ENCODE measurements at regions not wholly inside any gene's neighbourhood (a gene's known extent, or its start where the extent isn't known, plus 50 kb on each side); places are given as distances from the start of the nearest gene placed in this dataset.

- H3K9ac ChIP-seq (ENCODE audit: low read depth, low read length): no peak overlapping the region
- H3K4me1 ChIP-seq (ENCODE audit: control insufficient read depth, insufficient read depth, low read length): no peaks in the 10 kb centered on the region
- H3K27me3 ChIP-seq (ENCODE audit: control insufficient read depth, insufficient read depth, low read length): peaks cover 4% of the 10 kb centered on the region
- H3K36me3 ChIP-seq (ENCODE audit: insufficient read depth, low read length): no peaks in the 10 kb centered on the region
- no peak overlapping the region for H3K4me3 ChIP-seq (ENCODE audit: low read length)
- H3K4me2 ChIP-seq (ENCODE audit: low read length): no peak overlapping the region
- no peaks in the 10 kb centered on the region for H3K9me3 ChIP-seq (replicated peaks; ENCODE audit: low read length)
Observed at GRCh38 chr15:61621146-61621545, 392.0 kb upstream of the RORA start.

- no peak overlapping the region for H3K4me2 ChIP-seq (ENCODE audit: low read length)
- no peaks in the 10 kb centered on the region for H3K4me1 ChIP-seq (ENCODE audit: control insufficient read depth, insufficient read depth, low read length)
- H3K9ac ChIP-seq (ENCODE audit: low read depth, low read length): no peak overlapping the region
- no peaks in the 10 kb centered on the region for H3K36me3 ChIP-seq (ENCODE audit: insufficient read depth, low read length)
- no peaks in the 10 kb centered on the region for H3K9me3 ChIP-seq (replicated peaks; ENCODE audit: low read length)
- H3K27me3 ChIP-seq (ENCODE audit: control insufficient read depth, insufficient read depth, low read length): peaks cover 4% of the 10 kb centered on the region
- no peak overlapping the region for H3K4me3 ChIP-seq (ENCODE audit: low read length)
Observed at GRCh38 chr15:61620151-61620550, 391.0 kb upstream of the RORA start.

GRCh38 chr15:61613729-61614128, 384.6 kb upstream of the RORA start:
- no peaks in the 10 kb centered on the region for H3K9me3 ChIP-seq (replicated peaks; ENCODE audit: low read length)
- no peaks in the 10 kb centered on the region for H3K4me1 ChIP-seq (ENCODE audit: control insufficient read depth, insufficient read depth, low read length)
- H3K4me2 ChIP-seq (ENCODE audit: low read length): no peak overlapping the region
- H3K36me3 ChIP-seq (ENCODE audit: insufficient read depth, low read length): no peaks in the 10 kb centered on the region
- H3K9ac ChIP-seq (ENCODE audit: low read depth, low read length): no peak overlapping the region
- no peaks in the 10 kb centered on the region for H3K27me3 ChIP-seq (ENCODE audit: control insufficient read depth, insufficient read depth, low read length)
- no peak overlapping the region for H3K4me3 ChIP-seq (ENCODE audit: low read length)

- Histone ChIP-seq H3K4me1 (ENCODE audit: control insufficient read depth, insufficient read depth, low read length) (no peaks in the 10 kb centered on the region), H3K4me3 (ENCODE audit: low read length) (no peak overlapping the region), H3K36me3 (ENCODE audit: insufficient read depth, low read length) (no peaks in the 10 kb centered on the region), H3K9me3 (replicated peaks; ENCODE audit: low read length) (no peaks in the 10 kb centered on the region), H3K27me3 (ENCODE audit: control insufficient read depth, insufficient read depth, low read length) (no peaks in the 10 kb centered on the region), H3K4me2 (ENCODE audit: low read length) (no peak overlapping the region), H3K9ac (ENCODE audit: low read depth, low read length) (no peak overlapping the region)
Observed at GRCh38 chr15:61613138-61613537, 384.0 kb upstream of the RORA start.

GRCh38 chr15:61612111-61612510, 383.0 kb upstream of the RORA start:
- no peaks in the 10 kb centered on the region for H3K9me3 ChIP-seq (replicated peaks; ENCODE audit: low read length)
- H3K4me1 ChIP-seq (ENCODE audit: control insufficient read depth, insufficient read depth, low read length): no peaks in the 10 kb centered on the region
- no peaks in the 10 kb centered on the region for H3K36me3 ChIP-seq (ENCODE audit: insufficient read depth, low read length)
- no peak overlapping the region for H3K4me3 ChIP-seq (ENCODE audit: low read length)
- H3K9ac ChIP-seq (ENCODE audit: low read depth, low read length): no peak overlapping the region
- H3K4me2 ChIP-seq (ENCODE audit: low read length): no peak overlapping the region
- H3K27me3 ChIP-seq (ENCODE audit: control insufficient read depth, insufficient read depth, low read length): no peaks in the 10 kb centered on the region

DNA sequence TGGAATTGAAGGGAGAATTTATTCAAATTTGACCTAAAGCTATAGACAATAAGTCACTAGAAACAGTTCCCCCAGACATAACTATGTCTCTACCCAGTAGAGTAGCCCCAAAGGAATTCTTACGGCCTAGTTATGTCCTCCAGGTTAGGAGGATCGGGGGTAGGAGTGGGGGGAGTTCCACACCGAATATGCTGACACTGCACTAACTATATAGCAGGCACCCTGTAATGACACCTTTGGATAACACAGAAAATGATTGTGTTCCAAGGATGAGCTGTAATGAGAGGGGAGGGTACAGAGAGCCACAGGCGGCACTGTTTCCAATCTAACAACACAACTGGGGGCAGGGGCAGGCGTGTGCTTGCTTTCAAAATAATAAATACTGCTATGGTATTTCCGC, 376.2 kb upstream of the RORA start:
- Histone ChIP-seq H3K27me3 (ENCODE audit: control insufficient read depth, insufficient read depth, low read length) (no peaks in the 10 kb centered on the region), H3K9ac (ENCODE audit: low read depth, low read length) (no peak overlapping the region), H3K4me3 (ENCODE audit: low read length) (no peak overlapping the region), H3K4me2 (ENCODE audit: low read length) (no peak overlapping the region), H3K36me3 (ENCODE audit: insufficient read depth, low read length) (no peaks in the 10 kb centered on the region), H3K4me1 (ENCODE audit: control insufficient read depth, insufficient read depth, low read length) (no peaks in the 10 kb centered on the region), H3K9me3 (replicated peaks; ENCODE audit: low read length) (no peaks in the 10 kb centered on the region)

DNA sequence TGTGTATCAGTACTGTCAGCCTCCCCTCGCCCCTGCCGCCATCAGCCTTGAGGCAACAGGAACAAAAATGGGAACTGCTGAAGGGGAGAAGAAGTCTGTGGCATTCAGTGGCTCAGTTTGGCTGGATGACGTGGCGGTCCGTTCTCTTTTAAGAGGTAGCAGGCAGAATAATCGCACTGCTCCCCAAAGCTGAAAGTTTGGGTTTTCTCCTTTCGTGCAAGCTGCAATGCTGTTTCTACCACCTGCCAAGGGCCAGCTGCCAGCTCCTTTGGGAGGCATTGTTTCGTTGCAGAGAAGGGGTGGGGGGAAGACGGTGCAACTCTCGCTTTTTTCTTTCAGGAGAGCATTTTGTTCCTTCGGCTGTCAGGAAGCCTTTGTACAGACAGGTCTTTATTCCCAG, 369.6 kb upstream of the RORA start:
- no peaks in the 10 kb centered on the region for H3K9me3 ChIP-seq (replicated peaks; ENCODE audit: low read length)
- no peak overlapping the region for H3K4me3 ChIP-seq (ENCODE audit: low read length)
- H3K27me3 ChIP-seq (ENCODE audit: control insufficient read depth, insufficient read depth, low read length): no peaks in the 10 kb centered on the region
- H3K36me3 ChIP-seq (ENCODE audit: insufficient read depth, low read length): no peaks in the 10 kb centered on the region
- H3K9ac ChIP-seq (ENCODE audit: low read depth, low read length): no peak overlapping the region
- H3K4me2 ChIP-seq (ENCODE audit: low read length): no peak overlapping the region
- no peaks in the 10 kb centered on the region for H3K4me1 ChIP-seq (ENCODE audit: control insufficient read depth, insufficient read depth, low read length)

DNA sequence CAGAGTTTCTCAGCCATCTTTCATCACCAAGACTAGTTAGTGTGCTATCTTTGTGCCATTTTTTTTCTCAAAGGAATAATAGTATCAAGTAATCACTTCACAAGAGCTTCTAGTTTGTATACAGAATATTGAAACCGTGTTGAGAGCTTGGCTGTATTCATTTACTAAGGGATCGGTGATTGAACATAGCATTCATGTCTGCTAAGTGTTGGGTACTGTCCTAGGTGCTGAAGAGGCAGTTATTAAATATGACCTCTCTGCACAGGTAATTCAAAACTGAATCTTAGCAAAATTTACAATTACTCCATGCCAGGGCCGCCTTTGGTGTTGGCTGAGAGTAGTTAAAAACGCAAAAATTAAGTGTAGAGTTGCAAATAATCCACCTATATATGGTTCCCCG, 355.3 kb upstream of the RORA start:
- no peaks in the 10 kb centered on the region for H3K4me1 ChIP-seq (ENCODE audit: control insufficient read depth, insufficient read depth, low read length)
- H3K9ac ChIP-seq (ENCODE audit: low read depth, low read length): no peak overlapping the region
- H3K36me3 ChIP-seq (ENCODE audit: insufficient read depth, low read length): no peaks in the 10 kb centered on the region
- no peaks in the 10 kb centered on the region for H3K27me3 ChIP-seq (ENCODE audit: control insufficient read depth, insufficient read depth, low read length)
- no peak overlapping the region for H3K4me3 ChIP-seq (ENCODE audit: low read length)
- no peak overlapping the region for H3K4me2 ChIP-seq (ENCODE audit: low read length)
- no peaks in the 10 kb centered on the region for H3K9me3 ChIP-seq (replicated peaks; ENCODE audit: low read length)

DNA sequence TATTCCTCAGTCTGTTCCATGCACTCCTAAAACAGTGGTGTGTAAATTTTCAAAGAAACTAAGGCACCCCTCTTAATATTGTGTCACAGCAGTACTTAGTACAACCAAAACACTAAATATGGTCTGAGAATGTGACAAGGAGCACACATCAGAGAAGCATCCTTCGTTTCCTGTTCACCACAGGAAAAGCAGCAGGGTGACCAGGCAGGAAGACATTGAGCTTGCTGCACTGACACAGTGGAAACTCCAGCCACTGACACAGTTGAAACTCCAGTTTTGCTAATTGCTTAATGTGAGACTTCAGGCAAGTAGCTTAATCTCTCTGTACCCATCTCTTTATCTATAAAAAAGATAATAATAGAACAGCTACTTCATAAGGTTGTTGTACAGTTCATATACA, 353.0 kb upstream of the RORA start:
- no peaks in the 10 kb centered on the region for H3K9me3 ChIP-seq (replicated peaks; ENCODE audit: low read length)
- H3K4me1 ChIP-seq (ENCODE audit: control insufficient read depth, insufficient read depth, low read length): no peaks in the 10 kb centered on the region
- H3K36me3 ChIP-seq (ENCODE audit: insufficient read depth, low read length): no peaks in the 10 kb centered on the region
- no peak overlapping the region for H3K4me2 ChIP-seq (ENCODE audit: low read length)
- no peaks in the 10 kb centered on the region for H3K27me3 ChIP-seq (ENCODE audit: control insufficient read depth, insufficient read depth, low read length)
- H3K4me3 ChIP-seq (ENCODE audit: low read length): no peak overlapping the region
- no peak overlapping the region for H3K9ac ChIP-seq (ENCODE audit: low read depth, low read length)

DNA sequence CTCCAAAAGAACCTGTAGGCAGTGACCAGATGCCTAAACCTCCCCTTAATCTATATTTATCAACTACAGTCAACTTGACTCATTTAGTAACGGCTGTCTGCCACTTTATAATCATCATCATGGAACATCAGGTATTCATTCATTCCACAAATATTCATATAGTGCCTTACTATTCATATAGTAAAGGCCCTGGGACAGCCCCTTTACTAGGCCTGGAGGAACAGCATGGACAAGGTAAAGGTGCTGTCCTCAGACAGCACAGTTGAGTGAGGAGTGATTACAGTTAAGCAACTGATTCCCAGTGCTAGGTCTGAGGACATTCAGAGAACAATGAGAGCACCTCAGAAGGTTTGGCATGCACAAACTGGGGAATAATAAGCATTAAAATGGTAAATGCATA, 346.5 kb upstream of the RORA start:
- H3K27me3 ChIP-seq (ENCODE audit: control insufficient read depth, insufficient read depth, low read length): no peaks in the 10 kb centered on the region
- no peaks in the 10 kb centered on the region for H3K4me1 ChIP-seq (ENCODE audit: control insufficient read depth, insufficient read depth, low read length)
- H3K4me2 ChIP-seq (ENCODE audit: low read length): no peak overlapping the region
- H3K9ac ChIP-seq (ENCODE audit: low read depth, low read length): no peak overlapping the region
- H3K36me3 ChIP-seq (ENCODE audit: insufficient read depth, low read length): no peaks in the 10 kb centered on the region
- H3K4me3 ChIP-seq (ENCODE audit: low read length): no peak overlapping the region
- H3K9me3 ChIP-seq (replicated peaks; ENCODE audit: low read length): no peaks in the 10 kb centered on the region

- Histone ChIP-seq H3K9me3 (replicated peaks; ENCODE audit: low read length) (no peaks in the 10 kb centered on the region), H3K4me3 (ENCODE audit: low read length) (no peak overlapping the region), H3K4me1 (ENCODE audit: control insufficient read depth, insufficient read depth, low read length) (no peaks in the 10 kb centered on the region), H3K36me3 (ENCODE audit: insufficient read depth, low read length) (no peaks in the 10 kb centered on the region), H3K27me3 (ENCODE audit: control insufficient read depth, insufficient read depth, low read length) (no peaks in the 10 kb centered on the region), H3K4me2 (ENCODE audit: low read length) (no peak overlapping the region), H3K9ac (ENCODE audit: low read depth, low read length) (no peak overlapping the region)
Observed at GRCh38 chr15:61571026-61571425, 341.9 kb upstream of the RORA start.

DNA sequence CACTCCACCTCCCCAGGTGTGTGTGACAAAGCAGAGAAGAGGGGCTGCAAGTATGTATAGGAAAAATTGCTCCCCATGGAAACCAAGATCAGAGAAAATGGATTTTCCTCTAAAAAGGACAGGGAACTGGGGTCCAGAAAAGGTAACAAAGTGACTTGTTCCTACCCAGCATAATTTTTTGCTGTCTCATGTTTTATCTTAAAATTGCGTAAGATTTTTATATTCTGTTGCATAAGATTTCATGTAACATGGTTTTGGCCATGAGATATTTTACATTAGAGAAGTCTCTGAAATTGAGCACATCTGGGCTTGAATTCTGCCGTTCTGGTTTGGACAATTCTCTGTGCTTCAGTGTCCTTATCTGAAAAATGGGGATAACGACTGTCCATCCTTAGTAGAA, 335.7 kb upstream of the RORA start:
- Histone ChIP-seq H3K4me3 (ENCODE audit: low read length) (no peak overlapping the region), H3K4me2 (ENCODE audit: low read length) (no peak overlapping the region), H3K27me3 (ENCODE audit: control insufficient read depth, insufficient read depth, low read length) (peaks cover 3% of the 10 kb centered on the region), H3K4me1 (ENCODE audit: control insufficient read depth, insufficient read depth, low read length) (no peaks in the 10 kb centered on the region), H3K36me3 (ENCODE audit: insufficient read depth, low read length) (no peaks in the 10 kb centered on the region), H3K9me3 (replicated peaks; ENCODE audit: low read length) (no peaks in the 10 kb centered on the region), H3K9ac (ENCODE audit: low read depth, low read length) (no peak overlapping the region)
